HG03060 (cell line): ENCODE measurements at regions not wholly inside any gene's neighbourhood (a gene's known extent, or its start where the extent isn't known, plus 50 kb on each side); places are given as distances from the start of the nearest gene placed in this dataset.

ENCODE experiments used
- ATAC-seq: cut with Tn5 transposase; IDR thresholded peaks from one replicate; pipeline ENCODE4 v1.9.1; 2021; ENCODE audit warnings: low read depth, moderate number of reproducible peaks; ENCODE audit not compliant: unreplicated experiment

DNA sequence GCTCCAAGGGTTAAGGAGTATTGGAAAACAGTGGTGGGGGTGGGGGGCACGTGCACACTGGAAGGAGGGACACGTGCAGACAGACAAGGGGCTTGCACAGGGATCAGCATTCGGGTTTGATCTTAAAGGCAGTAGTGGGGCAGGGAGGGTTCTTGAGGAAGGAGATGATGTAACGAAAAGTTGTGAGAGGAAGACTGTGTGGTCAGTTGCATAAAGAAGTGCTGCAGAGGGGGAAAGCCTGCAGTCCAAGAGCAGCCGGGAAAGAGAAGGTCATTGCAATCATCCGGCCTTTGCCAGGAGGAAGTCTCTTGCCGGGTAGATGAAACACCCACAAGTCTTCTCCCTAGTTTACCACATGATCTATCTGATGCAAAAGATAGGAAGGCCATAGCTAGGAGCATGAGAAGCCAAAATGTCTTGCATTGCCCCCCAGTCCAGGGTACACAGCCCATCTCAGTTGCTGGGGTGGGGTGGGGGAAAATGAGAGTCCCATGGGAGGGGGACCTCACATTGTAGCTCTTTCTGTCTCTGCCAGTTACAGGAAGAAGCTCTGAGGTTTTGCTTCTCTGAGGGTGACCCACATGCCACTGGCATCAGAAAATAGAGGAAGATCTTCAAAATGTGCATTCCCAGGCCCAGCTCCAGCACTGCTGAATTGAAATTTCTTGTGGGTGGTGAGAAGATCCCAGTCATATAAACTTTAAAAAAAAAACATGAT is 202.5 kb upstream of the RAB4A start:
- ATAC-seq, result no peak

DNA sequence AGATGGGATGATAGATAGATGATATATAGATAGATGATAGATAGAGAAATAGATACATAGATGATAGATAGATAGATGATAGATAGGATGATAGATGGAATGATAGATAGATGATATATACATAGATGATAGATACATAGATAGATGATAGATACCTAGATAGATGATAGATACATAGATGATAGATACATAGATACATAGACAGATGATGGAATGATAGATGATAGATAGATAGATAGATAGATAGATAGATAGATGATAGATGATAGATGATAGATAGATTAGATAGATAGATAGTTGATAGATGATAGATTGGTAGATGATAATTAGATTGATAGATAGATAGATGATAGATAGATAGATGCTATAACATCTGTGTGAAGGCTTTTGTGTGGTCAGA is 201.7 kb upstream of the RAB4A start:
- ATAC-seq, result no peak

GRCh38 chr1:229070168-229070567 is 200.7 kb upstream of the RAB4A start:
- no peak for ATAC-seq

DNA sequence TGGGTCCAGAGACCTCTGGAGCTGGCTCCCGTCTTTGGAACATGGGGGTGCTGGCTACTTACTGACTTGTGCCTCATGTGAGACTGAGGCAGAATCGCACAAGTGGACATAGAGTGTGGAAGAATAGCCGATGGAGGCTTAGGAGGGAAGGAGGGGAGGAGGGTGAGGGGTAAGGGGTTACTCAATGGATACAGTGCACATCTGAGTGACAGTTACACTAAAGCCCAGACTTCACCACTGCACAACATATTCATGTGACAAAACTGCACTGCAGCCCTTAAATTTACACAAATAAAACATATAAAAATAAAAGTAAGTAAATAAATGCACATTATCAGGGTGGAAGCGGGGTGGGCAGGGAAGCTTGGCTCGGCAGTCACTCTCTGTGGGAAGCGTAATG is 197.7 kb upstream of the RAB4A start:
- ATAC-seq, result no peak

DNA sequence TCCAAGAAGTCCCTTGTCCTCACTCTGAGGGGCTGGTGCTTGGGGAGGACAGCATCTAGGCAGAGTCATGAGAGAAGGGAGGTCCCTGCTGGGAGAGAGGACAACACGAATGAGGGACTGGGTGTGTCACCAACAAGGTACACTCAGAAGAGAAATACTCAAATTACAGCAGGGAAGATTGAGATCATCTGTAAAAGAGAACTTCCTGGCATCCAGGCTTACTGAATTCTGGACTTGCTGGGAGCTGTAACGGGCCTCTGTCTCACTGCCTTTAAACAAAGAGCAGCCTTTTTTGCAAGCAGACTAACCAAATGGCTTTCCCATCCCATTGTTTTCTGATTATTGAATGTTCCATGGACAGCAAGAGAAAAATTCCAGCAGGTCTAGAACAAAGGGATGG is 195.7 kb upstream of the RAB4A start:
- no peak for ATAC-seq

GRCh38 chr1:229075716-229076115 is 195.2 kb upstream of the RAB4A start:
- ATAC-seq, result no peak

DNA sequence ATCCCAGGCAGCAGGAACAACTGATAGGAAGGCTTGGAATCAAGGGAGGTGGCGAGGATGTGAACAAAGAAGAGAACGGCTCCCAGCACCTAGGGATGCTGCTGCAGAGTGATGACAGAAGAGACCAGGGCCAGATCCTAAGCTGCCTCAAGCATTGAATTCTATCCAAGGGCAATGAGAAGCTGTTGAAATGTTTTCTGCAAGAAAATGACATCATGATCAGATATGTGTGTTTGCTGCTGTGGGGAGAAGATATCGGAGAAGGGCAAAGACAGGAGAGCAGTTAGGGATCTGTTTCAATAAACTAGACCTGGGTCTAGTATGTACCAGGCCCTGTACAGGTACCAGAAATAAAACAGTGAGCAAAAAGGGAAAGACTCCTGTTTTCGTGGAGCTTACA is 194.7 kb upstream of the RAB4A start:
- no peak for ATAC-seq

DNA sequence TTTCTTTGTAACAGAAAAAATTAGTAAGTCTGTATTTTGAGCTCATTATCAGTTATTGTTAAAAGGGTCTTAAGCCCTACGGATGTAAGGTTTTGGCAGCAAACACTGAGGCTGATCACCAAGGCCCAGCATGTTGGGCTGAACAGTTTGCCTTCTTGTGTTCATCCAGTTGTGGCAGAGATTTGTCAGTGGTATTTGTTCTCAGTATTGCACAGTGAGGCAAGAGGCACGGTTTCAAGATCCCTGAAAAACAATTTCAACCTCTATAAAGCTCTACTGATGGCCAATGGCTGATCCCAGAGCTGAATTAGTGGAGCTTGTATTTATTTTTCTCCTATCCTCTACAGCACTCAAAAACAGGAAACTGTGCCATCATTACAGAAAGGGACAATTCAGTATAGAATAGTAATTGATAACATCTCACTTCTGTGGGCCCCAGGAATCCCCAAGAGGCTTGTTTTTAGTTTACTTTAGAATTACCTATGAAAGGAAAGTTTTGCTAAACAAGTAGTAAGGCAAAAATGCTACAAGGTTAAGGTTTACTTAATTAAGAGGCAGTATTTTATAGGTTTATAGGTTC is 191.8 kb upstream of the RAB4A start:
- ATAC-seq, result no peak

DNA sequence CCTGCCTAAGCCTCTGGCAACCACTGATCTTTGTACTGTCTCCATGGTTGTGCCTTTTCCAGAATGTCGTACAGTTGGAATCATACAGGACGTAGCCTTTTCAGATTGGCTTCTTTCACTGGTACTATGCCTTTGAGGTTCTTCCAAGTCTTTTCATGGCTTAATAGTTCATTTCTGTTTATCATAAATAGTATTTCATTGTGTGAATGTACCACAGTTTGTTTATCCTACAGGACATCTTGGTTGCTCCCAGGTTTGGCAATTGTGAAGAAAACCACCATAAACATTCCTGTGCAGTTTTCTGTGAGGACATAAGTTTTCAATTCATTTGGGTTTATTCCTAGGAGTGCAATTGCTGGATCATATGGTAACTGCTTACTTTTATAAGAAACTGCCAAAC is 190.6 kb upstream of the RAB4A start:
- ATAC-seq, result no peak

GRCh38 chr1:229085291-229085690 is 185.6 kb upstream of the RAB4A start:
- ATAC-seq, result no peak

DNA sequence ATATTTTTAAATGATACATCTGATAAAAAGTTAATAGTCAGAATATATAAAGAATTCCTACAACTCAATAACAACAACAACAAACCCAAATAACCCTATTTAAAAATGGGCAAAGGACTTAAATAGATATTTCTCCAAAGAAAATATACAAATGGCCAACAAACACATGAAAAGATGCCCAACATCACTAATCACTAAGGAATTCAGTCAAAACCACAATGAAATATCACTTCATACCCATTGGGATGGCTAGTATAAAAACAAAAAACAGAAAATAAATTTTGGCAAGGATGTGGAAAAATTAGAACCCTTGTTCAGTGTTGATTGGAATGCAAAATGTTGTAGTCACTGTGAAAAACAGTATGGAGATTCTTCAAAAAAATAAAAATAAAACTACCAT is 184.8 kb upstream of the RAB4A start:
- no peak for ATAC-seq

- no peak for ATAC-seq
Observed at GRCh38 chr1:229086686-229087085, 184.2 kb upstream of the RAB4A start.

DNA sequence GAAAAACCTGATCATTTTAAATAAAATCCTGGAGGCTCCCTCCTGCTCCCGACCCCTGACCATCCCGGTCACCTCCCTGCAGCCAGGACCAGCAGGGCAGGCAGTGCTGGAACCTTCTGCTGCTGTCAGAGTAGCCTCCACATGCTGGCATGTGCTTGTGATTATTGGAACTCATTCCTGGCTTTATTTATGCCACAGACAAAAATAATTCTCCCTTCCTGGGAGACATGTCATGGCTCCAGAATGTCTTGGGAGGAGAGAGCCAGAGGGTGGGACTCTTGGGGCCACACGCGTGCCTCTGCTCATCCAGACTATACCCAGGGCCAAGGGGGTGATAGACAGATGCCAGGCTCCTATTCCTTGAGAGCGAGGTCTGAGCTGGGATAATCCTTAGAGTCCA is 183.6 kb upstream of the RAB4A start:
- ATAC-seq, result no peak

DNA sequence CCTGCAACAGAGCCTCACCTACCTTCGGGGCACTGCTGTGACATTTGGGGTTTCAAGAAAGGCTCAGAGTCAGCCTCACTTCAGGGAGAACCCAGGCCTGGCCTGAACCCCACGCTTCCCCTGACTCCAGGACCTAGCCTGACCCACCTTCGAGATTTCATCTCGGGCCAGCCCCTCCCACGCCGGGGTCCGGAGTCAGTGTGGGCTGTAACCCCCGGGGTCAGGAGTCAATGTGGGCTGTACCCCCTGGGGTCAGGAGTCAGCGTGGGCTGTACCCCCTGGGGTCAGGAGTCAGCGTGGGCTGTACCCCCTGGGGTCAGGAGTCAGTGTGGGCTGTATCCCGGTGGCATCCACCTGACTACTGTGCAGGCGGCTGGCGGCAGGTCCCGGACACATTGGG is 183.0 kb upstream of the RAB4A start:
- ATAC-seq, result no peak

DNA sequence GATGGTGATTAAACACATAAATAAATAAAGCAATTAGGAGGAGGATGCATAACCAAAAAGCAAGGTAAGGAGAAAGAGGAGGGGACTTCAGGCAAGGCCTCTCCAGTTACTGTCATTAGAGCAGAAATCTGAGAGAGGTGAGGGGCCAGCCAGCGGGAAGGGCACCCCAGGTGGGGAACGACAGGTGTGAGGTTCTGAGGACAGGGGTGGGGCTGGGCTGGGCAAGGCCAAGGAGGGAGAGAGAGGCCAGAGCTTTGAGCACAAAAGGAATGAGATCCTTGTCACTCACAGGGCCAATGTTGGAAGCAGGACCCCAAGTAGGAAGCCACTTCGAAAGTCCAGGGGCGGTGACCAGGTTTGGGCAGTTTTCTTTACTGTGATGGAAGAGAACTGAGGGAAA is 182.2 kb upstream of the RAB4A start:
- no peak for ATAC-seq

DNA sequence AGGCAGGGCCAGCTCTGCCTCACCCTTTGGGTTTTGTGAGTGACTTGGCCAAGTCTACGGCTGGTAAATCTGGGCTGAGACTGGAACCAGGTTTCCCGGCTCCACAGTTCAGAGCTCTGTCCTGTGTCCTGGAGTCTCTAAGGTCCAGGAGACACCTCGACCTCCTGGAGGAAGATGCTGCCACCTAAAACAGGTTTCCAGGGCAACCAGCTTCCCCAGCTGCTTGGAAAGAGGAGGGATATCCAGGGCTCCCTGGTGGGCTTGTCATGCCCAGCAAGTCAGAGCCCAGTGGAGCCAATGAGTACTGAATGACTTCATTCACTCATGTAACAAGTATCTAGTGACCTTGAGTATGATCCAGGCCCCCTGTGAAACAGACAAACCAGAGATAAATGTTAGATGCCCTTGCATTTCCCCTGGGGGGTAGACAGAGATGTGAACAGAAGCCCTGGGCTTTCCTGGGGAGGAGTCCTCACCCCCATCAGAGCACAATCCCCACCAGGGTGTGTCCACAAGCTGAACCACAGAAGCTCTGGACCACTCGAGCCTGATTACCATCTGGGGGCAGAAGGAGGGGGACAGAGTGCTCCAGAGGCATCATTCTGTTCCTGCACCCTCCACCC is 181.2 kb upstream of the RAB4A start:
- ATAC-seq, result no peak

GRCh38 chr1:229091721-229092136 is 179.2 kb upstream of the RAB4A start:
- ATAC-seq, result no peak

- no peak for ATAC-seq
Observed at GRCh38 chr1:229092377-229093237, 178.3 kb upstream of the RAB4A start.

- no peak for ATAC-seq
Observed at GRCh38 chr1:229093238-229093540, 177.7 kb upstream of the RAB4A start.

GRCh38 chr1:229093609-229094336 is 177.1 kb upstream of the RAB4A start:
- ATAC-seq, result no peak
